K562 (cell line): ENCODE measurements at regions not wholly inside any gene's neighbourhood (a gene's known extent, or its start where the extent isn't known, plus 50 kb on each side); places are given as distances from the start of the nearest gene placed in this dataset.

Experiments
- CC2D1A ChIP-seq: fragments of 450-650 bp; IDR thresholded peaks from 2 replicates; pipeline ENCODE4 v1.6.1; 2017; ENCODE audit warnings: mild to moderate bottlenecking
- FIP1L1 ChIP-seq: fragments of 200-400 bp; formaldehyde crosslinking; IDR thresholded peaks from 2 replicates; pipeline ENCODE4 v1.6.1; 2018; ENCODE audit warnings: mild to moderate bottlenecking, low read depth, low read length; ENCODE audit not compliant: poor library complexity, severe bottlenecking
- HNRNPL ChIP-seq: fragments of 200-400 bp; formaldehyde crosslinking; IDR thresholded peaks from 2 replicates; pipeline ENCODE4 v1.6.1; 2017; ENCODE audit warnings: low read depth, mild to moderate bottlenecking, low read length
- L3MBTL2 ChIP-seq: fragments of 450-650 bp; IDR thresholded peaks from 2 replicates; pipeline ENCODE4 v1.6.1; 2016; ENCODE audit warnings: mild to moderate bottlenecking, moderate library complexity
- NEUROD1 ChIP-seq: fragments of 150-350 bp; IDR thresholded peaks from 2 replicates; pipeline ENCODE4 v1.6.1; 2014; ENCODE audit warnings: borderline replicate concordance, low read length, low read depth; ENCODE audit not compliant: partially characterized antibody
- NR2C1 ChIP-seq, 2 experiments: fragments of 450-650 bp; IDR thresholded peaks; 2 replicates each; pipeline ENCODE4 v1.6.1; 2017; ENCODE audit warnings: mild to moderate bottlenecking in 2 of 2, antibody characterized with exemption in 1 of 2, inconsistent platforms in 1 of 2, missing compliant biosample characterization in 1 of 2, missing genetic modification characterization in 1 of 2
- PHTF2 ChIP-seq: fragments of 250-450 bp; sonication (Bioruptor Pico); IDR thresholded peaks from 2 replicates; pipeline ENCODE4 v1.5.0; 2021; ENCODE audit warnings: mild to moderate bottlenecking
- PML ChIP-seq: IDR thresholded peaks from 2 replicates; pipeline ENCODE4 v1.6.1; 2012; ENCODE audit warnings: low read length, inconsistent platforms
- SMC3 ChIP-seq: conservative IDR thresholded peaks from 2 replicates; pipeline ENCODE4 v1.6.1; 2011; ENCODE audit warnings: low read depth, low read length, improper control_type of control experiment; ENCODE audit not compliant: insufficient read depth
- SOX6 ChIP-seq: fragments of 450-650 bp; IDR thresholded peaks from 2 replicates; pipeline ENCODE4 v1.6.1; 2014; ENCODE audit warnings: mild to moderate bottlenecking
- SRSF1 ChIP-seq: fragments of 200-400 bp; formaldehyde crosslinking; IDR thresholded peaks from 2 replicates; pipeline ENCODE4 v1.6.1; 2017; ENCODE audit warnings: mild to moderate bottlenecking, low read depth, low read length, moderate library complexity
- TBP ChIP-seq: optimal IDR thresholded peaks from 2 replicates; pipeline ENCODE3; 2011; ENCODE audit warnings: low read depth, low read length, improper control_type of control experiment
- ZC3H8 ChIP-seq: fragments of 450-650 bp; IDR thresholded peaks from 2 replicates; pipeline ENCODE4 v1.6.1; 2017
- ZNF766 ChIP-seq: fragments of 200-800 bp; sonication (Bioruptor generic); conservative IDR thresholded peaks from 2 replicates; pipeline ENCODE4 v1.6.1; 2016; ENCODE audit warnings: missing genetic modification characterization, missing compliant biosample characterization
- ZNF785 ChIP-seq: fragments of 250-450 bp; sonication (Bioruptor Pico); IDR thresholded peaks from 2 replicates; pipeline ENCODE4 v1.4.0; 2020; ENCODE audit warnings: mild to moderate bottlenecking
- TF ChIP-seq, protein P1 (sequence below), 2 experiments: fragments of 450-650 bp; IDR thresholded peaks; 2 replicates each; pipeline ENCODE4 v1.6.1; 2018; ENCODE audit warnings: mild to moderate bottlenecking in 2 of 2, low read depth in 1 of 2; ENCODE audit not compliant: partially characterized antibody in 2 of 2
- TF ChIP-seq, protein P2 (sequence below): fragments of 450-650 bp; formaldehyde crosslinking; IDR thresholded peaks from 2 replicates; pipeline ENCODE4 v1.4.0; 2022; ENCODE audit warnings: mild to moderate bottlenecking, moderate library complexity
- TF ChIP-seq, protein P3 (sequence below): fragments of 450-650 bp; conservative IDR thresholded peaks from 2 replicates; pipeline ENCODE4 v1.6.1; 2016; ENCODE audit warnings: missing genetic modification characterization, low read depth, mild to moderate bottlenecking, missing compliant biosample characterization, moderate library complexity
- TF ChIP-seq, protein P4 (sequence below): fragments of 450-650 bp; IDR thresholded peaks from 2 replicates; pipeline ENCODE4 v1.6.1; 2018; ENCODE audit not compliant: partially characterized antibody

DNA sequence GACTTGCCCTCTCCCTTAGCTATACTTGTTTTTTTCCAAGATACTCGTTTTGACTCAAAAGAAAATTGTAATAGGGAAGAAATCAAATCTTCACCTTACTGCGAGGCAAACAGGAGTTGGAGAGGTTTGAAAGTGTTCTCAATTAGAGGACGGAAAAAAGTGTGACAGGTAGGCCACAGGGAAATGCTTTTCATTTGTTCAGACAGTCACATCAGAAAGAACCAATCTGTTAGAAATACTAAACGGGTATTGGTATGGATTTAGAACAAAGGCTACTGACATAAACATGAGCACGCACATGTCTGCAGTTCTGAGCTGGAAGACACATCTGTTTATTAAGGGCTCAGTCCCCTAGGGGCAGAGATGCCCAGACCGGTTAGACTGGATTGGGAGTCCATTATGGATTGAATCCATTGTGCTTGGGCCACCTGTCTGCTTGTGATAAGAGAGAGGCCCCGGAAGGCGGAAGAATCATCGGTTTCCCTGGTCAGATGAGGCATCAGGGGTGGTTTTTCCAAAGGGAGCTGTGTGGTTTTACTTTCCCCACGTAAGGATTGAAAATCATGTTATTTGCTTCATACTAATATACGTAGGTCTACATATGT is 220.9 kb upstream of the MYLIP start (continued):
- TF ChIP-seq SRSF1: no peak
- TF ChIP-seq, protein P1, sequence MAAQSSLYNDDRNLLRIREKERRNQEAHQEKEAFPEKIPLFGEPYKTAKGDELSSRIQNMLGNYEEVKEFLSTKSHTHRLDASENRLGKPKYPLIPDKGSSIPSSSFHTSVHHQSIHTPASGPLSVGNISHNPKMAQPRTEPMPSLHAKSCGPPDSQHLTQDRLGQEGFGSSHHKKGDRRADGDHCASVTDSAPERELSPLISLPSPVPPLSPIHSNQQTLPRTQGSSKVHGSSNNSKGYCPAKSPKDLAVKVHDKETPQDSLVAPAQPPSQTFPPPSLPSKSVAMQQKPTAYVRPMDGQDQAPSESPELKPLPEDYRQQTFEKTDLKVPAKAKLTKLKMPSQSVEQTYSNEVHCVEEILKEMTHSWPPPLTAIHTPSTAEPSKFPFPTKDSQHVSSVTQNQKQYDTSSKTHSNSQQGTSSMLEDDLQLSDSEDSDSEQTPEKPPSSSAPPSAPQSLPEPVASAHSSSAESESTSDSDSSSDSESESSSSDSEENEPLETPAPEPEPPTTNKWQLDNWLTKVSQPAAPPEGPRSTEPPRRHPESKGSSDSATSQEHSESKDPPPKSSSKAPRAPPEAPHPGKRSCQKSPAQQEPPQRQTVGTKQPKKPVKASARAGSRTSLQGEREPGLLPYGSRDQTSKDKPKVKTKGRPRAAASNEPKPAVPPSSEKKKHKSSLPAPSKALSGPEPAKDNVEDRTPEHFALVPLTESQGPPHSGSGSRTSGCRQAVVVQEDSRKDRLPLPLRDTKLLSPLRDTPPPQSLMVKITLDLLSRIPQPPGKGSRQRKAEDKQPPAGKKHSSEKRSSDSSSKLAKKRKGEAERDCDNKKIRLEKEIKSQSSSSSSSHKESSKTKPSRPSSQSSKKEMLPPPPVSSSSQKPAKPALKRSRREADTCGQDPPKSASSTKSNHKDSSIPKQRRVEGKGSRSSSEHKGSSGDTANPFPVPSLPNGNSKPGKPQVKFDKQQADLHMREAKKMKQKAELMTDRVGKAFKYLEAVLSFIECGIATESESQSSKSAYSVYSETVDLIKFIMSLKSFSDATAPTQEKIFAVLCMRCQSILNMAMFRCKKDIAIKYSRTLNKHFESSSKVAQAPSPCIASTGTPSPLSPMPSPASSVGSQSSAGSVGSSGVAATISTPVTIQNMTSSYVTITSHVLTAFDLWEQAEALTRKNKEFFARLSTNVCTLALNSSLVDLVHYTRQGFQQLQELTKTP (IDR thresholded peaks at IDR 0.05; ENCODE audit: low read depth in 1 of 2, partially characterized antibody in 2 of 2): peak in 1 of 2 experiments; percentile 32
- peak; percentile 94 for TF ChIP-seq SOX6
- TF ChIP-seq ZNF766 (CRISPR knock-in tag): no peak
- no peak for TF ChIP-seq SMC3
- TF ChIP-seq ZC3H8: no peak
- no peak for TF ChIP-seq FIP1L1
- TF ChIP-seq CC2D1A: peak; percentile 61; the same call in 1 of the 2 replicates
- TF ChIP-seq HNRNPL: no peak
- no peak for TF ChIP-seq PHTF2
- TF ChIP-seq, protein P2, sequence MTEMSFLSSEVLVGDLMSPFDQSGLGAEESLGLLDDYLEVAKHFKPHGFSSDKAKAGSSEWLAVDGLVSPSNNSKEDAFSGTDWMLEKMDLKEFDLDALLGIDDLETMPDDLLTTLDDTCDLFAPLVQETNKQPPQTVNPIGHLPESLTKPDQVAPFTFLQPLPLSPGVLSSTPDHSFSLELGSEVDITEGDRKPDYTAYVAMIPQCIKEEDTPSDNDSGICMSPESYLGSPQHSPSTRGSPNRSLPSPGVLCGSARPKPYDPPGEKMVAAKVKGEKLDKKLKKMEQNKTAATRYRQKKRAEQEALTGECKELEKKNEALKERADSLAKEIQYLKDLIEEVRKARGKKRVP (CRISPR knock-in tag): 0 out of 2 replicates have a peak, but pooled peaks have one; percentile 41
- TF ChIP-seq, protein P3, sequence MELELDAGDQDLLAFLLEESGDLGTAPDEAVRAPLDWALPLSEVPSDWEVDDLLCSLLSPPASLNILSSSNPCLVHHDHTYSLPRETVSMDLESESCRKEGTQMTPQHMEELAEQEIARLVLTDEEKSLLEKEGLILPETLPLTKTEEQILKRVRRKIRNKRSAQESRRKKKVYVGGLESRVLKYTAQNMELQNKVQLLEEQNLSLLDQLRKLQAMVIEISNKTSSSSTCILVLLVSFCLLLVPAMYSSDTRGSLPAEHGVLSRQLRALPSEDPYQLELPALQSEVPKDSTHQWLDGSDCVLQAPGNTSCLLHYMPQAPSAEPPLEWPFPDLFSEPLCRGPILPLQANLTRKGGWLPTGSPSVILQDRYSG: peak; percentile 26; the same call in 1 of the 2 replicates
- TF ChIP-seq L3MBTL2: peak; percentile 68
- TF ChIP-seq NEUROD1: no peak
- peak; percentile 77 for TF ChIP-seq PML
- TF ChIP-seq TBP: no peak
- TF ChIP-seq NR2C1 (IDR thresholded peaks at IDR 0.05): no peak
- TF ChIP-seq NR2C1 (tag; IDR thresholded peaks at IDR 0.05): 0 out of 2 replicates have a peak, but pooled peaks have one; percentile 23
- TF ChIP-seq, protein P4, sequence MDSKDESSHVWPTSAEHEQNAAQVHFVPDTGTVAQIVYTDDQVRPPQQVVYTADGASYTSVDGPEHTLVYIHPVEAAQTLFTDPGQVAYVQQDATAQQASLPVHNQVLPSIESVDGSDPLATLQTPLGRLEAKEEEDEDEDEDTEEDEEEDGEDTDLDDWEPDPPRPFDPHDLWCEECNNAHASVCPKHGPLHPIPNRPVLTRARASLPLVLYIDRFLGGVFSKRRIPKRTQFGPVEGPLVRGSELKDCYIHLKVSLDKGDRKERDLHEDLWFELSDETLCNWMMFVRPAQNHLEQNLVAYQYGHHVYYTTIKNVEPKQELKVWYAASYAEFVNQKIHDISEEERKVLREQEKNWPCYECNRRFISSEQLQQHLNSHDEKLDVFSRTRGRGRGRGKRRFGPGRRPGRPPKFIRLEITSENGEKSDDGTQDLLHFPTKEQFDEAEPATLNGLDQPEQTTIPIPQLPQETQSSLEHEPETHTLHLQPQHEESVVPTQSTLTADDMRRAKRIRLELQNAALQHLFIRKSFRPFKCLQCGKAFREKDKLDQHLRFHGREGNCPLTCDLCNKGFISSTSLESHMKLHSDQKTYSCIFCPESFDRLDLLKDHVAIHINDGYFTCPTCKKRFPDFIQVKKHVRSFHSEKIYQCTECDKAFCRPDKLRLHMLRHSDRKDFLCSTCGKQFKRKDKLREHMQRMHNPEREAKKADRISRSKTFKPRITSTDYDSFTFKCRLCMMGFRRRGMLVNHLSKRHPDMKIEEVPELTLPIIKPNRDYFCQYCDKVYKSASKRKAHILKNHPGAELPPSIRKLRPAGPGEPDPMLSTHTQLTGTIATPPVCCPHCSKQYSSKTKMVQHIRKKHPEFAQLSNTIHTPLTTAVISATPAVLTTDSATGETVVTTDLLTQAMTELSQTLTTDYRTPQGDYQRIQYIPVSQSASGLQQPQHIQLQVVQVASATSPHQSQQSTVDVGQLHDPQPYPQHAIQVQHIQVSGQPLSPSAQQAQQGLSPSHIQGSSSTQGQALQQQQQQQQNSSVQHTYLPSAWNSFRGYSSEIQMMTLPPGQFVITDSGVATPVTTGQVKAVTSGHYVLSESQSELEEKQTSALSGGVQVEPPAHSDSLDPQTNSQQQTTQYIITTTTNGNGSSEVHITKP: peak; percentile 3
- no peak for TF ChIP-seq ZNF785 (CRISPR knock-in tag)
